ENCODE measurements at regions not wholly inside any gene's neighbourhood (a gene's known extent, or its start where the extent isn't known, plus 50 kb on each side); places are given as distances from the start of the nearest gene placed in this dataset.

DNA sequence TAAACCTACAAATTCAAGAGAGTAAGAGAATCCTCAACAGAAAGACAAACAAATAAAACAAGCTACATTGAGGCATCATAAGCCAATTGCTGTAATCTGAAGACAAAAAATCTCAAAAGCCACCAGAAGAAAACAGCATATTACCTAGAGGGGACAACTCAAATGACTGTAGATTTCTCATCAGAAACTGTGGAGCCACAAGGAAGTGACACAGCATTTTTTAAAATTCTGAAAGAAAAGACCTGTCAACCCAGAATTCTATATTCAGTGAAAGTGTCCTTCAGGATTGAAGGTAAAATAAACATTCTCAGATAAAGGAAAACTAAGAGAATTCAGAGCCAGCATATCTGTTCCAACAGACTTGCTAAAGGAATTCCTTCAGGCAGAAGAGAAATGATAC is 147.8 kb upstream of the DHRS4 start:
- Histone ChIP-seq H3K36me3 (ENCODE audit: control insufficient read depth in 4 of 4, insufficient read depth in 3 of 4, low read depth in 1 of 4, low read length in 3 of 4) (no peaks in the 10 kb centered on the region), H3K4me3 (ENCODE audit: low read depth in 1 of 3, low read length in 3 of 3) (no peak overlapping the region), H3K9me3 (ENCODE audit: control insufficient read depth in 4 of 4, low read length in 3 of 4) (peaks cover 0 to 7% (median 0%) of the 10 kb centered on the region in 4 donors), H3K27me3 (ENCODE audit: control insufficient read depth in 4 of 4, insufficient read depth in 4 of 4, low read length in 3 of 4) (no peaks in the 10 kb centered on the region), H3K27ac (ENCODE audit: low read depth in 1 of 2, low read length in 2 of 2) (no peak overlapping the region), H3K9ac (ENCODE audit: low read depth in 1 of 2, low read length in 2 of 2) (no peak overlapping the region), H3K4me1 (ENCODE audit: control insufficient read depth in 4 of 4, insufficient read depth in 4 of 4, low read length in 3 of 4) (no peaks in the 10 kb centered on the region)
- DNase-seq (ENCODE audit: low spot score), result no peak
- TF ChIP-seq, protein P1, sequence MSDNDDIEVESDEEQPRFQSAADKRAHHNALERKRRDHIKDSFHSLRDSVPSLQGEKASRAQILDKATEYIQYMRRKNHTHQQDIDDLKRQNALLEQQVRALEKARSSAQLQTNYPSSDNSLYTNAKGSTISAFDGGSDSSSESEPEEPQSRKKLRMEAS (IDR thresholded peaks at IDR 0.05), result no peak
- TF ChIP-seq RAD21 (IDR thresholded peaks at IDR 0.05) (no peak), HNF4A (conservative IDR thresholded peaks at IDR 0.05) (no peak)

DNA sequence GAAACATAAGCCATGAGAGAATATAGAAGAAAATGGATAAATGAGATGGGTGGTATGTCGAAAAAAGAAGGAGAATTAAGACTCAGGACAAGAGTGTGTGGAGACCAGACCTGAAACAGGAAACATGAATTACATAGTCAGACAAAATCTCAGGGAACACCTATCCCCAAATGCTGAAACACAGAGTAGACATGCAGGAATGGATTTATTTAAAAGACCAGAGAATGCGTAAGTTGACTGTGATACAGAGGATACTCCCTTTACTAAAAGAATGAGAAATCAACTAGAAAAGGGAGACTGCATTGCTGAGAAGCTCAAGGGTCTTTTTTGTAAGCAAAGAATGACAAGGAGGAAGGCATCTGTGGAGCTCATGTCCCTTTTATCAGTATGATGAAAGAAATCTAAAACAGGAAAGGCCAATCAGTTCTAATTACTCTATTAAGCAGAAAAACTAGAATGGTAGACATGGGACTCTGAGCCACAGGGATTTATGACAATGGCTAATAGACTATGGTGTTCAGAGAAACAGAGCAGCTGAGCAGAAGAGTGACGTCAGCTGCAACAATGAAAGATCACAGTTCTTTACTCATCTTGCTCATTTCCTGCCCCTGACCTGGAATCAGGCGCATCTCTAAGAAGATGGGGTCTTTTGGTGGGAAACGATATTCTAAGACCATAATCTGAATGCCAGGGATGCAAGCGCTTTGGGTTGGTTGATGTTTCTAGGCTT is 138.9 kb upstream of the DHRS4 start:
- TF ChIP-seq TAF1 (conservative IDR thresholded peaks at IDR 0.05) (no peak), EGR1 (IDR thresholded peaks at IDR 0.05; ENCODE audit: low read depth in 2 of 2) (no peak), FOXA2 (IDR thresholded peaks at IDR 0.05) (no peak), RAD21 (IDR thresholded peaks at IDR 0.05) (no peak), REST (IDR thresholded peaks at IDR 0.05) (no peak), YY1 (IDR thresholded peaks at IDR 0.05) (no peak), CTCF (IDR thresholded peaks at IDR 0.05; ENCODE audit: low read depth, low read length, missing input control) (no peak)
- TF ChIP-seq, protein P2, sequence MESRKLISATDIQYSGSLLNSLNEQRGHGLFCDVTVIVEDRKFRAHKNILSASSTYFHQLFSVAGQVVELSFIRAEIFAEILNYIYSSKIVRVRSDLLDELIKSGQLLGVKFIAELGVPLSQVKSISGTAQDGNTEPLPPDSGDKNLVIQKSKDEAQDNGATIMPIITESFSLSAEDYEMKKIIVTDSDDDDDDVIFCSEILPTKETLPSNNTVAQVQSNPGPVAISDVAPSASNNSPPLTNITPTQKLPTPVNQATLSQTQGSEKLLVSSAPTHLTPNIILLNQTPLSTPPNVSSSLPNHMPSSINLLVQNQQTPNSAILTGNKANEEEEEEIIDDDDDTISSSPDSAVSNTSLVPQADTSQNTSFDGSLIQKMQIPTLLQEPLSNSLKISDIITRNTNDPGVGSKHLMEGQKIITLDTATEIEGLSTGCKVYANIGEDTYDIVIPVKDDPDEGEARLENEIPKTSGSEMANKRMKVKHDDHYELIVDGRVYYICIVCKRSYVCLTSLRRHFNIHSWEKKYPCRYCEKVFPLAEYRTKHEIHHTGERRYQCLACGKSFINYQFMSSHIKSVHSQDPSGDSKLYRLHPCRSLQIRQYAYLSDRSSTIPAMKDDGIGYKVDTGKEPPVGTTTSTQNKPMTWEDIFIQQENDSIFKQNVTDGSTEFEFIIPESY (IDR thresholded peaks at IDR 0.05), result no peak
- no peaks in the 10 kb centered on the region for H3K4me1 ChIP-seq (ENCODE audit: control insufficient read depth in 4 of 4, insufficient read depth in 4 of 4, low read length in 3 of 4)
- whole genome bisulfite sequencing, result 87% methylated on average over 6 of the region's 6 CpGs

More for the DNA sequence above, 138.9 kb upstream of the DHRS4 start:
- no peaks in the 10 kb centered on the region for H3K36me3 ChIP-seq (ENCODE audit: control insufficient read depth in 4 of 4, insufficient read depth in 3 of 4, low read depth in 1 of 4, low read length in 3 of 4)
- no peak for DNase-seq (ENCODE audit: low spot score)
- no peak overlapping the region for H3K27ac ChIP-seq (ENCODE audit: low read depth in 1 of 2, low read length in 2 of 2)
- H3K9me3 ChIP-seq (ENCODE audit: control insufficient read depth in 4 of 4, low read length in 3 of 4), result no peaks in the 10 kb centered on the region
- no peaks in the 10 kb centered on the region for H3K27me3 ChIP-seq (ENCODE audit: control insufficient read depth in 4 of 4, insufficient read depth in 4 of 4, low read length in 3 of 4)
- H3K4me3 ChIP-seq (ENCODE audit: low read depth in 1 of 3, low read length in 3 of 3), result no peak overlapping the region
- H3K9ac ChIP-seq (ENCODE audit: low read depth in 1 of 2, low read length in 2 of 2), result no peak overlapping the region

All from liver (tissue), 8 donors.